ENCODE measurements at regions not wholly inside any gene's neighbourhood (a gene's known extent, or its start where the extent isn't known, plus 50 kb on each side); places are given as distances from the start of the nearest gene placed in this dataset.

DNA sequence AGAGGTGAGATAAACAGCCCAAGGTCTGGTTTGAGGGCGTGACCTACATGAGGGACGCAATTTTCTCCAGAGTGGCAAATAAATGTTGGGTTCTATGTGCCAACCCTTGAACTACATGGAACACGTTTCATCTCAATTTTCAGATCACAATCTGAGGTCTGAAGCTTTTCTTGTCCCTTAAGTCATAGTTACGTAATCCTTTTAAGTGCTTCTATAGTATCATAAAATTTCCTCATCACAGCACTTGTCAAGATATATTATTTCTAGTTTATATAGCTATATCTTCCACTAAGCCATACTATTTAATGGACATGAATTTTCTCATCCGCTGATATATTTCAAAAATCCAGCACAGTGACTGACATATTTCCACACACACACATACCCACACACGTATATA, 53.1 kb upstream of the GRIN3A start:
- H3K9me3 Mint-ChIP-seq (ENCODE audit: low read depth): no peaks in the 10 kb centered on the region
- no peak overlapping the region for H3K4me3 Mint-ChIP-seq (ENCODE audit: unreplicated experiment)
- peaks cover 3% of the 10 kb centered on the region for H3K27me3 Mint-ChIP-seq (ENCODE audit: low read depth)
- no peak for DNase-seq (ENCODE audit: low spot score)
- TF ChIP-seq, protein P1, sequence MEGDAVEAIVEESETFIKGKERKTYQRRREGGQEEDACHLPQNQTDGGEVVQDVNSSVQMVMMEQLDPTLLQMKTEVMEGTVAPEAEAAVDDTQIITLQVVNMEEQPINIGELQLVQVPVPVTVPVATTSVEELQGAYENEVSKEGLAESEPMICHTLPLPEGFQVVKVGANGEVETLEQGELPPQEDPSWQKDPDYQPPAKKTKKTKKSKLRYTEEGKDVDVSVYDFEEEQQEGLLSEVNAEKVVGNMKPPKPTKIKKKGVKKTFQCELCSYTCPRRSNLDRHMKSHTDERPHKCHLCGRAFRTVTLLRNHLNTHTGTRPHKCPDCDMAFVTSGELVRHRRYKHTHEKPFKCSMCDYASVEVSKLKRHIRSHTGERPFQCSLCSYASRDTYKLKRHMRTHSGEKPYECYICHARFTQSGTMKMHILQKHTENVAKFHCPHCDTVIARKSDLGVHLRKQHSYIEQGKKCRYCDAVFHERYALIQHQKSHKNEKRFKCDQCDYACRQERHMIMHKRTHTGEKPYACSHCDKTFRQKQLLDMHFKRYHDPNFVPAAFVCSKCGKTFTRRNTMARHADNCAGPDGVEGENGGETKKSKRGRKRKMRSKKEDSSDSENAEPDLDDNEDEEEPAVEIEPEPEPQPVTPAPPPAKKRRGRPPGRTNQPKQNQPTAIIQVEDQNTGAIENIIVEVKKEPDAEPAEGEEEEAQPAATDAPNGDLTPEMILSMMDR (IDR thresholded peaks at IDR 0.05): no peak
- no peak overlapping the region for H3K27ac Mint-ChIP-seq (ENCODE audit: unreplicated experiment)
- no peaks in the 10 kb centered on the region for H3K4me1 Mint-ChIP-seq (ENCODE audit: low read depth)
- H3K36me3 Mint-ChIP-seq (ENCODE audit: low read depth): no peaks in the 10 kb centered on the region

All from chondrocyte (in vitro differentiated cells).